Adrenal gland (tissue), 9 donors: ENCODE measurements at regions not wholly inside any gene's neighbourhood (a gene's known extent, or its start where the extent isn't known, plus 50 kb on each side); places are given as distances from the start of the nearest gene placed in this dataset.

Experiments
- DNase-seq, 7 donors: peaks; one replicate each; pipeline ENCODE4 v3.0.0-alpha.2; 2019 to 2020
- H3K27ac ChIP-seq, 5 donors: fragments of 200-600 bp; sonication (generic) in 4 of 5; 1 replicate in 3 of 5; 2 replicates in 2 of 5; pipeline versions ENCODE4 v1.5.1 to v1.8.0; 2016 to 2020; ENCODE audit warnings: mild to moderate bottlenecking in 1 of 5
- H3K27me3 ChIP-seq: fragments of 200-600 bp; 2 replicates; pipeline ENCODE4 v1.8.0; 2021
- H3K36me3 ChIP-seq, 2 donors: fragments of 200-600 bp; replicated peaks in 1 of 2; 1 replicate in 1 of 2; 2 replicates in 1 of 2; pipeline versions ENCODE4 v1.5.1 to v1.8.0; 2018 to 2022
- H3K4me1 ChIP-seq, 2 donors: fragments of 200-600 bp; replicated peaks in 1 of 2; 1 replicate in 1 of 2; 2 replicates in 1 of 2; pipeline versions ENCODE4 v1.5.1 to v1.8.0; 2018 to 2021
- H3K4me3 ChIP-seq, 4 donors: fragments of 200-600 bp; sonication (generic) in 3 of 4; one replicate each; pipeline ENCODE4 v1.5.1; 2016 to 2018
- H3K9me3 ChIP-seq, 3 donors: fragments of 200-600 bp; sonication (generic) in 1 of 3; replicated peaks in 1 of 3; 1 replicate in 2 of 3; 2 replicates in 1 of 3; pipeline versions ENCODE4 v1.5.1 to v1.8.0; 2016 to 2021
- POLR2A ChIP-seq, 2 donors: fragments of 450-650 bp; IDR thresholded peaks; one replicate each; pipeline ENCODE4 v1.6.1; 2017; ENCODE audit warnings: antibody characterized with exemption in 2 of 2, mild to moderate bottlenecking in 2 of 2, moderate library complexity in 1 of 2
- WGBS, 4 donors: extraction: QIAGEN DNeasy Blood & Tissue Kit in 2 of 4; methylation state at CpG; one replicate each; pipeline versions ENCODE4 v1.1.5 to v1.1.7; 2013 to 2017; 5-methylcytosine and 5-hydroxymethylcytosine counted together
- intact Hi-C, 2 donors: fragments of 100-400 bp; cut with DNase I; formaldehyde crosslinking; loops; one replicate each; pipeline versions ENCODE4 v1.14.1 to v1.15.0; 2022 to 2023
- TF ChIP-seq, protein P1 (sequence below), 6 experiments: fragments of 450-650 bp in 4 of 6; fragments of 200-600 bp in 2 of 6; sonication (generic) in 1 of 6; IDR thresholded peaks; 1 replicate in 5 of 6; 2 replicates in 1 of 6; pipeline versions ENCODE4 v1.5.1 to v1.8.0; 2016 to 2021; ENCODE audit warnings: antibody characterized with exemption in 6 of 6, mild to moderate bottlenecking in 2 of 6, moderate library complexity in 1 of 6
- donor health status: healthy with polysubstance abuse.
- donor health status: Bipolar disorder and iron deficiency.
- donor health status: DM: yes; HTN: yes; CAD: no.
- donor health status: DM: no; HTN: no; CAD: no.
- donor health status: DM: no; HTN: no; CAD: no.

DNA sequence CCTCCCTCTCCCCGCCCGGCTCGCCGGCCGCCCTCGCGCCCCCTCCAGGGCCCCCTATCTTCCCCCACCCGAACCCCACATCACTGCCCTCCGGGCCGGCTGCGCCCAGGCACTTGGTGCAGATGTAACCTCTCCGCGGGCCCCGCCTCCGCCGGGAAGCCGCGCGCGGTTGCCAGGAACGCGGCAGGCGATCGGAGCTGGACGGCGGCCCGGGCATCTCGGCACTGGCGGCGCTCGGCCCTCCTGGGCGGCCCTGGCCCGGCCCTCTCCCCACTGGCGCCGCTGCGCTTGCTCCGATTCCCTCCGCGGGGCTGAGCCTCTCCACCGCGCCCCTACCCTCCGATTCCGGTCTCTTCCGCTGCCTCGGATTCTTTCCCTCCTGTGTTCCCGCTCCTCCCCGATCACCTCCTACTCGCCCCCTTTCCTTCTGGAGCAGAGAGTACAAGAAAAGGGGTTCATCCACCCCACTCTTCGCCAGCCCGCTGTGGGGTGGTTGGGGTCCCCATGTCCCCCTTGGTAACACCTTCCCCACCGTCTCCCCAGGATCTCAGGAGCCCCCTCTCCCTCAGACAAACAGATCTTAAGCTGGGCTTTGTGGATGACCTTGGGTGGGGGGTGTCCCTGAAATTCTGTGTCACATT lies 70.6 kb downstream of the C9orf50 start:
- intact Hi-C loops, result no loop called here
- TF ChIP-seq, protein P1, sequence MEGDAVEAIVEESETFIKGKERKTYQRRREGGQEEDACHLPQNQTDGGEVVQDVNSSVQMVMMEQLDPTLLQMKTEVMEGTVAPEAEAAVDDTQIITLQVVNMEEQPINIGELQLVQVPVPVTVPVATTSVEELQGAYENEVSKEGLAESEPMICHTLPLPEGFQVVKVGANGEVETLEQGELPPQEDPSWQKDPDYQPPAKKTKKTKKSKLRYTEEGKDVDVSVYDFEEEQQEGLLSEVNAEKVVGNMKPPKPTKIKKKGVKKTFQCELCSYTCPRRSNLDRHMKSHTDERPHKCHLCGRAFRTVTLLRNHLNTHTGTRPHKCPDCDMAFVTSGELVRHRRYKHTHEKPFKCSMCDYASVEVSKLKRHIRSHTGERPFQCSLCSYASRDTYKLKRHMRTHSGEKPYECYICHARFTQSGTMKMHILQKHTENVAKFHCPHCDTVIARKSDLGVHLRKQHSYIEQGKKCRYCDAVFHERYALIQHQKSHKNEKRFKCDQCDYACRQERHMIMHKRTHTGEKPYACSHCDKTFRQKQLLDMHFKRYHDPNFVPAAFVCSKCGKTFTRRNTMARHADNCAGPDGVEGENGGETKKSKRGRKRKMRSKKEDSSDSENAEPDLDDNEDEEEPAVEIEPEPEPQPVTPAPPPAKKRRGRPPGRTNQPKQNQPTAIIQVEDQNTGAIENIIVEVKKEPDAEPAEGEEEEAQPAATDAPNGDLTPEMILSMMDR (IDR thresholded peaks at IDR 0.05), result no peak
- TF ChIP-seq POLR2A (IDR thresholded peaks at IDR 0.05), result no peak
- peaks cover 20 to 29% of the 10 kb centered on the region in 2 donors for H3K4me1 ChIP-seq
- H3K27ac ChIP-seq, result peak overlapping the region in 4 of 5 donors; percentile 4 to 84 (median 58)
- DNase-seq, result peak; percentile 82 to 91 (median 84)
- H3K27me3 ChIP-seq, result no peaks in the 10 kb centered on the region
- no peaks in the 10 kb centered on the region for H3K36me3 ChIP-seq
- WGBS, 4 donors, result 3 to 5% (median 4%) methylated on average over 24 to 46 of the region's 51 CpGs
- H3K9me3 ChIP-seq, result no peaks in the 10 kb centered on the region
- peak overlapping the region in 1 of 4 donors; percentile 50 for H3K4me3 ChIP-seq

DNA sequence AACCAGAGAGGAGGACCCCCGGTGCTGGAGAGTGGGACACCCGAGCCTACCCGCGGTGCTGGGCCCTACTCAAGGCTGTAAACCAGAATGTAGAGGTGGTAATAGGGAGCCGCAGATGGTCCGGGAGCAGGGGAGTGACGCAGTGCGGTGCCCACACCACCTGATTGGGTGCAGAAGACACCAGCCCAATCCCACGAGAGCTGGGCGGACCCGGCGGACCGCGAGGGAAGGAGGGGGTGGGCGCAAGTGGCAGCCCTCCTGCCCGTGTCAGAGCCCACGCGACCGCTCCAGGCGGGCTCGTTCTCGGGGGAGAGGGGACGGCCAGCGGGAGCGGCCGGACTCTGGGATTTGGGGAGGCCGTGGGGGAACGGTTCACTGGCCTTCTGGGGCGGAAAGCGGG lies 71.2 kb downstream of the C9orf50 start:
- 22 to 28% (median 26%) methylated on average over 4 to 30 of the region's 30 CpGs for WGBS, 4 donors
- no peaks in the 10 kb centered on the region for H3K27me3 ChIP-seq
- no peaks in the 10 kb centered on the region for H3K36me3 ChIP-seq
- peak overlapping the region in 4 of 5 donors; percentile 4 to 84 (median 58) for H3K27ac ChIP-seq
- peak overlapping the region in 1 of 4 donors; percentile 50 for H3K4me3 ChIP-seq
- H3K9me3 ChIP-seq, result no peaks in the 10 kb centered on the region
- no peak for TF ChIP-seq POLR2A (IDR thresholded peaks at IDR 0.05)
- TF ChIP-seq, protein P1 (IDR thresholded peaks at IDR 0.05), result no peak
- intact Hi-C loops, result loop anchor here in 1 of 2 donors (5.0 kb wide), 1 partner anchor 52 kb away; no protein-coding TSS in a partner anchor
- H3K4me1 ChIP-seq, result peaks cover 20 to 29% of the 10 kb centered on the region in 2 donors
- DNase-seq, result peak in 3 of 7 donors; percentile 37 to 75 (median 71)

DNA sequence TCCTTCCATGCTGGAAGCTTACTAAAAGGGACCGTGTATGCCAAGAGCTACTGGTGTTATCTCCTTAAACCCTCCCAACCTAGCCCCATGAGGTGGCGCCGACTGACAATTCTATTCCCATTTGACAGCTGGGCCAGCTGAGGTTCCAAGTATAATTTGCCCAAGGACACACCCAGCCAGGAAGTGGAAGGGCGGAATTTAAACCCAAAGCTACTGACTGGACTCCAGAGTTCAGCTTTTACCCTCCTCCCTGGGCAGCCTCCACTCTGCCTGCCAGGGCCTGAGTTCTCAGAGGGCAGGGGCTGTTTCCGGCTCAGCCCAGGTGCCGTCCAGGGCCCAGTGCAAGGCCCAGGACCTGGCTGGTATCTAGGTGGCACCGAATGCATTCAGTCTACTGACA lies 71.8 kb downstream of the C9orf50 start:
- Histone ChIP-seq H3K27me3 (no peaks in the 10 kb centered on the region), H3K4me3 (peak overlapping the region in 1 of 4 donors; percentile 50), H3K9me3 (no peaks in the 10 kb centered on the region), H3K27ac (peak overlapping the region in 3 of 5 donors; percentile 33 to 84 (median 84)), H3K36me3 (no peaks in the 10 kb centered on the region), H3K4me1 (peaks cover 20 to 29% of the 10 kb centered on the region in 2 donors)
- 49 to 73% (median 66%) methylated on average over 7 of the region's 7 CpGs for WGBS, 4 donors
- DNase-seq, result peak in 1 of 7 donors; percentile 17
- TF ChIP-seq POLR2A (IDR thresholded peaks at IDR 0.05), result no peak
- TF ChIP-seq, protein P1 (IDR thresholded peaks at IDR 0.05), result no peak
- intact Hi-C loops, result loop anchor here in 1 of 2 donors (5.0 kb wide), 1 partner anchor 52 kb away; no protein-coding TSS in a partner anchor

DNA sequence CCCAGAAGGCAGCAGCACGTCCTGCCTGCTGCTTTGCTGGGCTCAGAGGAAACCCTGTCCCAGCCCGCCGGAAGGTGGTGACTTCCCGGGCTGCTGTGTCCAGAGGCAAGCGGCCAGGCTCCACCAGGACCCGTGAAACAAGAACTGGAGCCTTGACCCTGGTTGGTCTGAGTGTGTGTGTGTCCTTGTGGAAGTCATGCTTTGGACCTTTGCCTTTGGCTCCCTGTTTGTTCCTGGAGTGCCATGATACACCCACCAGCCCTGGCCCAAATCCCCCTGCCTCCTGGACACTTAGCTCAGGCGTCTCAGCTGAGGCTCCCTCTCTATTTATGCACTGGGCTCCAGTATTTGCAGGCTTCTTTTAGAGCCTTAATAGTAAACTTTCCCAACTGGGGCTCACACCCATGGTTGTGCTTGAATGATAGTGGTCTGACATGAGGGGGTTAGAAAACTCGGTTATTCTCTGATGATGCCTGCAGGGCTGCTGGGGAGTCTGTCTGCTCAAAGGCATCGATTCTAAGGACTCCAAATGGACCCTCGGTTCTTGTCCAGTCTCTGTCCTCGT lies 72.2 kb downstream of the C9orf50 start:
- H3K36me3 ChIP-seq, result no peaks in the 10 kb centered on the region
- peak in 6 of 7 donors; percentile 66 to 82 (median 78) for DNase-seq
- intact Hi-C loops, result loop anchor here in 1 of 2 donors (5.0 kb wide), 1 partner anchor 51 kb away; no protein-coding TSS in a partner anchor
- H3K27ac ChIP-seq, result peak overlapping the region in 3 of 5 donors; percentile 37 to 84 (median 84)
- 35 to 48% (median 39%) methylated on average over 5 to 11 of the region's 11 CpGs for WGBS, 4 donors
- H3K27me3 ChIP-seq, result no peaks in the 10 kb centered on the region
- H3K4me3 ChIP-seq, result no peak overlapping the region
- H3K4me1 ChIP-seq, result peaks cover 20 to 29% of the 10 kb centered on the region in 2 donors
- TF ChIP-seq POLR2A (IDR thresholded peaks at IDR 0.05), result no peak
- TF ChIP-seq, protein P1 (IDR thresholded peaks at IDR 0.05), result peak in 1 of 6 experiments; percentile 25
- no peaks in the 10 kb centered on the region for H3K9me3 ChIP-seq
